OCI-LY7 (cell line): ENCODE measurements at regions not wholly inside any gene's neighbourhood (a gene's known extent, or its start where the extent isn't known, plus 50 kb on each side); places are given as distances from the start of the nearest gene placed in this dataset.

Experiments
- BruUV-seq: library from RNA; stranded (reverse); fragments of 400-500 nt; replicated peaks from 2 replicates; lab custom pipeline; 2021; lab: Mats Ljungman, UMichigan
- CTCF ChIA-PET: fragments of 300-600 bp; sonication (Branson Sonifier 250); formaldehyde crosslinking; loops from one replicate; lab custom pipeline; 2022; ENCODE audit warnings: antibody characterized with exemption; ENCODE audit not compliant: unreplicated experiment; lab: Charles Lee
- POLR2A ChIA-PET: fragments of 300-600 bp; sonication (Branson Sonifier 250); formaldehyde crosslinking; loops from one replicate; lab custom pipeline; 2022; ENCODE audit warnings: antibody characterized with exemption; lab: Charles Lee
- DNase-seq: peaks from one replicate; pipeline ENCODE4 v3.0.0-alpha.2; 2015; ENCODE audit warnings: low spot score
- H2AFZ ChIP-seq: fragments of 200-600 bp; sonication (generic), shearing (Covaris generic); 2 replicates; pipeline ENCODE4 v1.6.1; 2014; ENCODE audit warnings: mild to moderate bottlenecking, antibody characterized with exemption, low read length, moderate library complexity
- H3K27ac ChIP-seq: fragments of 200-600 bp; sonication (generic); 2 replicates; pipeline ENCODE4 v1.5.1; 2014; ENCODE audit warnings: mixed run types, low read depth, mild to moderate bottlenecking, moderate library complexity, low read length, inconsistent platforms; ENCODE audit not compliant: poor library complexity, severe bottlenecking
- H3K36me3 ChIP-seq: fragments of 200-600 bp; sonication (generic); 2 replicates; pipeline ENCODE4 v1.6.1; 2014; ENCODE audit warnings: mild to moderate bottlenecking, antibody characterized with exemption, low read length, moderate library complexity, mixed read lengths; ENCODE audit not compliant: insufficient read depth
- H3K4me1 ChIP-seq: fragments of 200-600 bp; sonication (generic); 2 replicates; pipeline ENCODE4 v1.5.1; 2014; ENCODE audit warnings: mild to moderate bottlenecking, low read length; ENCODE audit not compliant: insufficient read depth, poor library complexity, severe bottlenecking
- H3K4me2 ChIP-seq: fragments of 200-600 bp; sonication (generic); 2 replicates; pipeline ENCODE4 v1.6.1; 2014; ENCODE audit warnings: mild to moderate bottlenecking, low read length
- H3K4me3 ChIP-seq: fragments of 200-600 bp; sonication (generic); 2 replicates; pipeline ENCODE4 v1.5.1; 2014; ENCODE audit warnings: mild to moderate bottlenecking, low read depth, low read length; ENCODE audit not compliant: poor library complexity, severe bottlenecking
- H3K79me2 ChIP-seq: fragments of 200-600 bp; sonication (generic); 2 replicates; pipeline ENCODE4 v1.6.1; 2016; ENCODE audit warnings: low read depth, mild to moderate bottlenecking, low read length, moderate library complexity, mixed read lengths; ENCODE audit not compliant: insufficient read depth
- H3K9me2 ChIP-seq: fragments of 200-600 bp; sonication (generic); 2 replicates; pipeline ENCODE4 v1.6.1; 2016; ENCODE audit warnings: mild to moderate bottlenecking, low read length, mixed read lengths; ENCODE audit not compliant: insufficient read depth
- H3K9me3 ChIP-seq: fragments of 200-600 bp; sonication (generic); 2 replicates; pipeline ENCODE4 v1.6.1; 2014; ENCODE audit warnings: mild to moderate bottlenecking, mixed run types, low read length, mixed read lengths
- H4K20me1 ChIP-seq: fragments of 200-600 bp; sonication (generic); 2 replicates; pipeline ENCODE4 v1.6.1; 2014; ENCODE audit warnings: mild to moderate bottlenecking, antibody characterized with exemption, low read length, moderate library complexity, mixed read lengths; ENCODE audit not compliant: insufficient read depth
- EZH2phosphoT487 ChIP-seq: fragments of 200-600 bp; sonication (generic); IDR thresholded peaks from 2 replicates; pipeline ENCODE4 v1.6.1; 2018; ENCODE audit warnings: low read depth, borderline replicate concordance, mild to moderate bottlenecking, mixed run types, antibody characterized with exemption, low read length, moderate library complexity, mixed read lengths
- intact Hi-C: fragments of 100-400 bp; cut with micrococcal nuclease; formaldehyde crosslinking; loops from one replicate; pipeline ENCODE4 v1.10.0; 2022; ENCODE audit not compliant: unreplicated experiment
- TF ChIP-seq, protein P1 (sequence below): fragments of 200-600 bp; sonication (generic); conservative IDR thresholded peaks from 2 replicates; pipeline ENCODE4 v1.5.1; 2014; ENCODE audit warnings: mild to moderate bottlenecking, antibody characterized with exemption, low read length, moderate library complexity, mixed read lengths

DNA sequence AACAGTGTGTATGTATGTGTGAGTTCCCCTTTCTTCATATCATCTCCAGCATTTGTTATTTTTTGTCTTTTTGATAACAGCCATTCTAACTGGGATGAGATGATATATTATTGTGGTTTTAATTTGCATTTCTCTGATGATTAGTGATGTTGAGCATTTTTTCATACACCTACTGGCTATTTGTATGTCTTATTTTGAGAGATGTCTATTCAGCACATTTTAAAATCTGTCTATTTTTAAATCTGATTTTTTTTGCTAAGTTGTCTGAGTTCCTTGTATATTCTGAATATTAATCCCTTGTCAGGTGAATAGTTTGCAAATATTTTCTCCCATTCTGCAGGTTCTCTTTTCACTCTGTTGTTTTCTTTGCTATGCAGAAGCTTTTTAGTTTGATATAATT, 469.1 kb downstream of the FUT8 start:
- ChIA-PET POLR2A (no interaction called here), CTCF (no interaction called here)
- Histone ChIP-seq H3K36me3 (no peaks in the 10 kb centered on the region), H3K4me1 (no peaks in the 10 kb centered on the region), H3K4me3 (no peak overlapping the region), H2AFZ (no peak overlapping the region), H3K9me2 (no peaks in the 10 kb centered on the region), H3K79me2 (no peaks in the 10 kb centered on the region), H3K4me2 (no peak overlapping the region), H3K27ac (no peak overlapping the region), H4K20me1 (no peaks in the 10 kb centered on the region), H3K9me3 (no peaks in the 10 kb centered on the region)
- intact Hi-C loops, result no loop called here
- no TSS peak for BruUV-seq
- DNase-seq, result no peak
- TF ChIP-seq, protein P1, sequence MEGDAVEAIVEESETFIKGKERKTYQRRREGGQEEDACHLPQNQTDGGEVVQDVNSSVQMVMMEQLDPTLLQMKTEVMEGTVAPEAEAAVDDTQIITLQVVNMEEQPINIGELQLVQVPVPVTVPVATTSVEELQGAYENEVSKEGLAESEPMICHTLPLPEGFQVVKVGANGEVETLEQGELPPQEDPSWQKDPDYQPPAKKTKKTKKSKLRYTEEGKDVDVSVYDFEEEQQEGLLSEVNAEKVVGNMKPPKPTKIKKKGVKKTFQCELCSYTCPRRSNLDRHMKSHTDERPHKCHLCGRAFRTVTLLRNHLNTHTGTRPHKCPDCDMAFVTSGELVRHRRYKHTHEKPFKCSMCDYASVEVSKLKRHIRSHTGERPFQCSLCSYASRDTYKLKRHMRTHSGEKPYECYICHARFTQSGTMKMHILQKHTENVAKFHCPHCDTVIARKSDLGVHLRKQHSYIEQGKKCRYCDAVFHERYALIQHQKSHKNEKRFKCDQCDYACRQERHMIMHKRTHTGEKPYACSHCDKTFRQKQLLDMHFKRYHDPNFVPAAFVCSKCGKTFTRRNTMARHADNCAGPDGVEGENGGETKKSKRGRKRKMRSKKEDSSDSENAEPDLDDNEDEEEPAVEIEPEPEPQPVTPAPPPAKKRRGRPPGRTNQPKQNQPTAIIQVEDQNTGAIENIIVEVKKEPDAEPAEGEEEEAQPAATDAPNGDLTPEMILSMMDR, result no peak
- TF ChIP-seq EZH2phosphoT487, result no peak

DNA sequence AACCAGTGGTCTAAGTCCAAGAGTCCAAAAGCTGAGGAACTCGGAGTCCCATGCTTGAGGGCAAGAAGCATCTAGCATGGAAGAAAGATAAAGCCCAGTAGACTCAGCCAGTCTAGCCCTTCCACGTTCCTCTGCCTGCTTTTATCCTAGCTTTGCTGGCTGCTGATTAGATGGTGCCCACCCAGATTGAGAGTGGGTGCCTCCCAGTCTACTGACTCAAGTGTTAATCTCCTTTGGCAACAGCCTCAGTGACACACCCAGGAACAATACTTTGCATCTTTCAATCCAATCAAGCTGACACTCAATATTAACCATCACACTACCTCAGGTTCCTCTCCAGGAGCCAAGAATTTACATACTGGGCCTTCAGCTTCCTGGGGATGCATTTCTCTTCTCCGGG, 476.1 kb downstream of the FUT8 start:
- TF ChIP-seq EZH2phosphoT487, result no peak
- TF ChIP-seq, protein P1, result no peak
- Histone ChIP-seq H3K9me2 (no peaks in the 10 kb centered on the region), H3K79me2 (no peaks in the 10 kb centered on the region), H3K36me3 (no peaks in the 10 kb centered on the region), H2AFZ (no peak overlapping the region), H3K9me3 (no peaks in the 10 kb centered on the region), H3K27ac (no peak overlapping the region), H3K4me3 (no peak overlapping the region), H3K4me1 (no peaks in the 10 kb centered on the region), H3K4me2 (no peak overlapping the region), H4K20me1 (no peaks in the 10 kb centered on the region)
- intact Hi-C loops, result no loop called here
- ChIA-PET POLR2A (no interaction called here), CTCF (interaction anchor here (0.6 kb wide), 1 partner anchor 52 kb away, joined by 4 read pairs; no protein-coding TSS in a partner anchor)
- BruUV-seq, result no TSS peak
- DNase-seq, result no peak

DNA sequence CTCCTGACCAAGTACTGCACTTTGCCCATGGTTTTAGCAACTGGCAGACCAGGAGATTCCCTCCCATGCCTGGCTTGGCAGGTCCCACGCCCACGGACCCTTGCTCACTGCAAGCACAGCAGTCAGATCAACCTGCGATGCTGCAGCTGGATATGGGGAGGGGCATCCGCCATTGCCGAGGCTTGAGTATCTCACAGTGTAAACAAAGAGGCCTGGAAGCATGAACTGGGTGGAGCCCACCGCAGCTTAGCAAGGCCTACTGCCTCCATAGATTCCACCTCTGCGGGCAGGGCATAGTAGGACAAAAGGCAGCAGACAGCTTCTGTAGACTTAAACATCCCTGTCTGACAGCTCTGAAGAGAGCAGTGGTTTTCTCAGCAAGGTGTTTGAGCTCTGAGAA, 479.8 kb downstream of the FUT8 start:
- intact Hi-C loops, result no loop called here
- CTCF ChIA-PET, result no interaction called here
- Histone ChIP-seq H4K20me1 (no peaks in the 10 kb centered on the region), H3K9me3 (no peaks in the 10 kb centered on the region), H3K27ac (no peak overlapping the region), H3K4me3 (no peak overlapping the region), H3K36me3 (no peaks in the 10 kb centered on the region), H3K9me2 (no peaks in the 10 kb centered on the region), H2AFZ (no peak overlapping the region), H3K4me2 (no peak overlapping the region), H3K4me1 (no peaks in the 10 kb centered on the region), H3K79me2 (no peaks in the 10 kb centered on the region)
- TF ChIP-seq, protein P1, result no peak
- TF ChIP-seq EZH2phosphoT487, result no peak
- POLR2A ChIA-PET, result no interaction called here
- DNase-seq, result no peak
- no TSS peak for BruUV-seq
